ENCODE measurements at regions not wholly inside any gene's neighbourhood (a gene's known extent, or its start where the extent isn't known, plus 50 kb on each side); places are given as distances from the start of the nearest gene placed in this dataset.
"Not testable (repeated sequence)": the region's sequence is repeated elsewhere in the genome, so short reads cannot be mapped to it uniquely, and the experiment has no call there.

DNA sequence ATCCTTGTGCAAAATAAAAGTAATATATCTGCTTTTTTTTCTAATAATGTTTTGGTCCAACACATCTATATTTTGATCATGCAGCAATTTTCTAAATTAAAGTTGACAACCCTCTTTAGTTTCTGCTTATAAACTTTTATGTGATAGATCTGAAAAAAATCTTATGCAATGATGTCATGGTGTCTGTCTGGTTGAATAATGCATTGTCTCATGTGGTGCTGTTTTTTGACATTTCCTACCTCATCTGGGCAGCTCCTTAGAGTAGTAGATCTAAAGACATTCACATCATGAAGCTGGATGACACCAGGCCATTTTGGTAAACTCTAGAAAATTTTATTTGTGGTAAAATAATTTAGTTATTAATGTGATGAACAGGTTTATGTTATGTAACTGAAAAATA is 106.8 kb upstream of the FN1 start:
- Histone ChIP-seq H3K4me1 (ENCODE audit: control insufficient read depth, insufficient read depth, low read length, poor library complexity, severe bottlenecking) (no peaks in the 10 kb centered on the region), H3K4me3 (ENCODE audit: extremely low read depth, insufficient read depth, low read length, poor library complexity, severe bottlenecking) (no peak overlapping the region), H3K36me3 (ENCODE audit: control insufficient read depth, insufficient read depth, low read length) (no peaks in the 10 kb centered on the region), H3K9me3 (ENCODE audit: control insufficient read depth, low read length) (no peaks in the 10 kb centered on the region), H3K27ac (ENCODE audit: low read depth, low read length, severe bottlenecking) (no peak overlapping the region)

- no CpG with 5 or more reads among the region's 1 CpG for WGBS, 2 experiments (ENCODE audit: insufficient coverage in 2 of 2)
- no peak overlapping the region for H3K27ac ChIP-seq (ENCODE audit: low read depth, low read length, severe bottlenecking)
- no peaks in the 10 kb centered on the region for H3K36me3 ChIP-seq (ENCODE audit: control insufficient read depth, insufficient read depth, low read length)
- H3K4me1 ChIP-seq (ENCODE audit: control insufficient read depth, insufficient read depth, low read length, poor library complexity, severe bottlenecking), result peaks cover 2% of the 10 kb centered on the region
- no peaks in the 10 kb centered on the region for H3K9me3 ChIP-seq (ENCODE audit: control insufficient read depth, low read length)
- no peak overlapping the region for H3K4me3 ChIP-seq (ENCODE audit: extremely low read depth, insufficient read depth, low read length, poor library complexity, severe bottlenecking)
These were observed 104.8 kb upstream of the FN1 start for GRCh38 chr2:215540658-215541057.

DNA sequence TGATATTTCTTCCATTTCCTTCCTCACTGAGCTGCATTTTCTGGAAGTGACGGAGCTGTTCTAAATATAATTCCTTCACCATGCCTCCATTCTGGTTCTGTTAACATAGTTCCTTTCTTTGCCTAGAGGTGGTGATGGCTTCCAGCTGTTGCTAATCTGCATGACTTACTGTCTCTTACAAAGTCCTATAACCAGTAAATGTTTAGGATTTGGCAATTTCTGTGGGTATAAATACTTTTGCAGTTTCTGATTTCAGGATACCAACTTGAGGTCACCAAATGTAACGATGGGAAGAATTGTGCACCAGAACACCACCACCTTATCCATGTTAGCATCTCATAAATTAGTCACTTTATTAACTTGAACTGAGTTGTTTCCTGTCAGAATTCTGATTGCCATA is 101.7 kb upstream of the FN1 start:
- H3K36me3 ChIP-seq (ENCODE audit: control insufficient read depth, insufficient read depth, low read length), result no peaks in the 10 kb centered on the region
- WGBS, 2 experiments (ENCODE audit: insufficient coverage in 2 of 2), result 71 to 100% methylated on average over 1 of the region's 2 CpGs
- H3K9me3 ChIP-seq (ENCODE audit: control insufficient read depth, low read length), result peaks cover 21% of the 10 kb centered on the region
- H3K4me3 ChIP-seq (ENCODE audit: extremely low read depth, insufficient read depth, low read length, poor library complexity, severe bottlenecking), result no peak overlapping the region
- no peak overlapping the region for H3K27ac ChIP-seq (ENCODE audit: low read depth, low read length, severe bottlenecking)
- H3K4me1 ChIP-seq (ENCODE audit: control insufficient read depth, insufficient read depth, low read length, poor library complexity, severe bottlenecking), result peaks cover 2% of the 10 kb centered on the region

DNA sequence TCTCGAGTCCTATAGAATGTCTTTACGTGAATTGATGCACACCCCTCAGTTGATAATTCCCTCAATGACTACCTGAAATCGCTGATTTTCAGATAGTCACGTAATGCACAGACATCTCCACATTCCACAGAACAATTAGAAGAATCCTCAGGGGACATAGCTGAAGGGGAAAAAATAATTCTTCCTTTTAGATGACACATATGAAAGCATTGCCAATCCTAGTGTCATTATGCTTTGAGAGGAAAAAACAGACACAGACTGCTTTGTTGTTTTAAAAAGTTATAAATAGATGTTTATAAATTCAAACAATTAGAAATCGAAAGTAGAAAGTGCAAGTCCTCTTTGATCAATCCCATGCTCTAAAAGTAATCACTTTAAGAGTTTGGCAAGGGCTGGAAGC is 100.6 kb upstream of the FN1 start:
- WGBS, 2 experiments (ENCODE audit: insufficient coverage in 2 of 2), result 95% methylated on average over 3 to 4 of the region's 5 CpGs

GRCh38 chr2:215535741-215536140 is 99.9 kb upstream of the FN1 start:
- Histone ChIP-seq H3K4me1 (ENCODE audit: control insufficient read depth, insufficient read depth, low read length, poor library complexity, severe bottlenecking) (peaks cover 15% of the 10 kb centered on the region), H3K4me3 (ENCODE audit: extremely low read depth, insufficient read depth, low read length, poor library complexity, severe bottlenecking) (no peak overlapping the region), H3K27ac (ENCODE audit: low read depth, low read length, severe bottlenecking) (no peak overlapping the region), H3K9me3 (ENCODE audit: control insufficient read depth, low read length) (peaks cover 21% of the 10 kb centered on the region), H3K36me3 (ENCODE audit: control insufficient read depth, insufficient read depth, low read length) (no peaks in the 10 kb centered on the region)
- WGBS, 2 experiments (ENCODE audit: insufficient coverage in 2 of 2), result no CpG with 5 or more reads among the region's 1 CpG

More for the DNA sequence above, 100.6 kb upstream of the FN1 start:
- Histone ChIP-seq H3K36me3 (ENCODE audit: control insufficient read depth, insufficient read depth, low read length) (no peaks in the 10 kb centered on the region), H3K4me1 (ENCODE audit: control insufficient read depth, insufficient read depth, low read length, poor library complexity, severe bottlenecking) (peaks cover 8% of the 10 kb centered on the region), H3K4me3 (ENCODE audit: extremely low read depth, insufficient read depth, low read length, poor library complexity, severe bottlenecking) (no peak overlapping the region), H3K27ac (ENCODE audit: low read depth, low read length, severe bottlenecking) (no peak overlapping the region), H3K9me3 (ENCODE audit: control insufficient read depth, low read length) (peaks cover 21% of the 10 kb centered on the region)

DNA sequence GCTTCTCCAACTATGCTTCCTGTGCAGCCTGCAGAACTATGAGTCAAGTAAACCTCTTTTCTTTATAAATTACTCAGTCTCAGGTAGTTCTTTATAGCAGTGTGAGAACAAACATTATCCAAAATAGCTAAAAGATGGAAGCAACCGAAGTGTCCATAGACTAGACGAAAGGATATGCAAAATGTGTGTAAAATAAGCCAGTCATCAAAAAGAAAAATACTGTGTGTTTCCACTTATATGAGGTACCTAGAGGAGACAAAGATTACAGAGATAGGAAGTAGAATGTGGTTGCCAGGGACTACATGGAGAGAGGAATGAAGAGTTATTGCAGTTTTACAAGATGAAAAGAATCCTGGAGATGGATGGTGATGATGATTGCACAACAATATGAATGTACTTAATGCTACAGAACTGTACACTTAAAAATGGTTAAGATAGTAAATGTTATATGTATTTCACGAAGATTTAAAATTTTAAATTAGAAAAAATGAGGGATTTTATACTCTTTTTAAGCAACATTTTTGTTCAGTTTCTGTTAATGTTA is 99.3 kb upstream of the FN1 start:
- peaks cover 21% of the 10 kb centered on the region for H3K9me3 ChIP-seq (ENCODE audit: control insufficient read depth, low read length)
- H3K4me3 ChIP-seq (ENCODE audit: extremely low read depth, insufficient read depth, low read length, poor library complexity, severe bottlenecking), result no peak overlapping the region
- 85 to 100% methylated on average over 2 of the region's 3 CpGs for WGBS, 2 experiments (ENCODE audit: insufficient coverage in 2 of 2)
- no peaks in the 10 kb centered on the region for H3K36me3 ChIP-seq (ENCODE audit: control insufficient read depth, insufficient read depth, low read length)
- H3K27ac ChIP-seq (ENCODE audit: low read depth, low read length, severe bottlenecking), result no peak overlapping the region
- peaks cover 17% of the 10 kb centered on the region for H3K4me1 ChIP-seq (ENCODE audit: control insufficient read depth, insufficient read depth, low read length, poor library complexity, severe bottlenecking)

DNA sequence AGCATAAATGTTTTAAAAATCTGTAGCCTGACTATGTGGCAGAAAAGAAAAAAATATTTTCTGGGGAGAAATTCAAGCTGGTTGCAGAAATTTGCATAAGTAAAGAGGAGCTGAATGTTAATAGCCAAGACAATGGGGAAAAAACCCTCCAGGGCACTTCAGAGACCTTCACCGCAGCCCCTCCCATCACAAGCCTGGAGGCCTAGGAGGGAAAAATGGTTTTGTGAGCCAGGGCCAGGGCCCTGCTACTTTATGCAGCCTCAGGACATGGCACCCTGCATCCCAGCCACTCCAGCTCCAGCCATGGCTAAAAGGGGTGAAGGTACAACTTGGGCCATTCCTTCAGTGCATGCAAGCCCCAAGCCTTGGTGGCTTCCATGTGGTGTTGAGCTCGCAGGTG is 97.8 kb upstream of the FN1 start:
- WGBS, 2 experiments (ENCODE audit: insufficient coverage in 2 of 2), result 90 to 100% methylated on average over 1 of the region's 2 CpGs
- H3K36me3 ChIP-seq (ENCODE audit: control insufficient read depth, insufficient read depth, low read length); H3K4me3 ChIP-seq (ENCODE audit: extremely low read depth, insufficient read depth, low read length, poor library complexity, severe bottlenecking); H3K27ac ChIP-seq (ENCODE audit: low read depth, low read length, severe bottlenecking): not testable (repeated sequence)
- Histone ChIP-seq H3K4me1 (ENCODE audit: control insufficient read depth, insufficient read depth, low read length, poor library complexity, severe bottlenecking) (peaks cover 25% of the 10 kb centered on the region), H3K9me3 (ENCODE audit: control insufficient read depth, low read length) (peaks cover 21% of the 10 kb centered on the region)

DNA sequence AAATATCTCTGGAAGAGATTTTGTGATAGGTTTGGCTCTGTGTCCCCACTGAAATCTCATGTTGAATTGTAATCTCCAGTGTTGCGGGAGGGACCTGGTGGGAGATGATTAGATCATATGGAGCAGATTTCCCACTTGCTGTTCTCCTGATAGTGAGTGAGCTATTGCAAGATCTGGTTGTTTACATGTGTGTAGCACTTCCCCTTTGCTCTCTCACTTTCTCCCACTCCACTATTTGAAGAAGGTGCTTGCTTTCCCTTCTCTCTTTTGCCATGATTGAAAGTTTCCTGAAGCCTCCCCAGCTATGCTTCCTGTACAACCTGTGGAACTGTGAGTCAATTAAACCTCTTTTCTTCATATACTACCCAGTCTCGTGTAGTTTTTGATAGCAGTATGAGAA is 97.0 kb upstream of the FN1 start:
- peaks cover 21% of the 10 kb centered on the region for H3K9me3 ChIP-seq (ENCODE audit: control insufficient read depth, low read length)
- no peak overlapping the region for H3K4me3 ChIP-seq (ENCODE audit: extremely low read depth, insufficient read depth, low read length, poor library complexity, severe bottlenecking)
- H3K27ac ChIP-seq (ENCODE audit: low read depth, low read length, severe bottlenecking), result no peak overlapping the region
- 75 to 86% methylated on average over 1 of the region's 2 CpGs for WGBS, 2 experiments (ENCODE audit: insufficient coverage in 2 of 2)
- peaks cover 31% of the 10 kb centered on the region for H3K4me1 ChIP-seq (ENCODE audit: control insufficient read depth, insufficient read depth, low read length, poor library complexity, severe bottlenecking)
- H3K36me3 ChIP-seq (ENCODE audit: control insufficient read depth, insufficient read depth, low read length), result no peaks in the 10 kb centered on the region

- Histone ChIP-seq H3K4me3 (ENCODE audit: extremely low read depth, insufficient read depth, low read length, poor library complexity, severe bottlenecking) (no peak overlapping the region), H3K27ac (ENCODE audit: low read depth, low read length, severe bottlenecking) (peak overlapping the region; percentile 50), H3K4me1 (ENCODE audit: control insufficient read depth, insufficient read depth, low read length, poor library complexity, severe bottlenecking) (peaks cover 30% of the 10 kb centered on the region)
These were observed 95.4 kb upstream of the FN1 start for GRCh38 chr2:215531284-215531683.

DNA sequence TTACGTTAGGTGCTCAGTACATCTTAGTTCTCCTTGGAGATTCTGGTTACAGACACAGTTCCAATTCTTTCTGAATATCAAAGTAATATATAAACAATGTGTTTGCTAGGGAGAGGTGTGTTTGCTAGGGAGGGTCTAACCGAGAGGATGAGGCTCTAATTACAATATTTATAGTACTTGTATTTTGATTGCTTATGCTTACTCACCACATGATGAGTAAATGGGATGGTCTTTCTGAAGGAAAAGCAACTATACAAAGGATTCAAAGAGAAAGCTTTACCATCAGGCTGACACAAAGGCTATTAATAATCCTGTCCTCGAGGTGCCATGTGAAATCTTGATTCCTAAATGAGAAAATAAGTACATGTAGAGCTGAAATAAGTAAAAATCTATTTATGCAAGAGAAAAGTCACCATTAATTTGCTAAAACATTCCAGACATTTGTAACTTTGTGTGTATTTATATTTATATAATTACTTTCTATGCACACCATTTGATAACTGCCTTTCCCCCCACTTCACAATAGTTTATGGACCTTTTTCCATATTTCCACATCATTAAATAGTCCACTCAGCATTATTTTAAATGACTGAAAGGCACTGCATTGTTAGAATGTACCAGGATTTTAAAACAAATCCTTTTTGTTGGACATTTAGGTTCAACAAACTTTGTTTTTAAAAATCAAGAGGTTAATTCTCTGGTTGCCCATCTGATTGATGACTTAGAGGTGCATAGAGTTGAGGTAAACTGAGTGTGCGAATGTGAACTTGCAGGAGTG is 94.5 kb upstream of the FN1 start:
- 100% methylated on average over 1 of the region's 4 CpGs for WGBS, 2 experiments (ENCODE audit: insufficient coverage in 2 of 2)
- Histone ChIP-seq H3K27ac (ENCODE audit: low read depth, low read length, severe bottlenecking) (no peak overlapping the region), H3K36me3 (ENCODE audit: control insufficient read depth, insufficient read depth, low read length) (no peaks in the 10 kb centered on the region), H3K9me3 (ENCODE audit: control insufficient read depth, low read length) (peaks cover 21% of the 10 kb centered on the region), H3K4me3 (ENCODE audit: extremely low read depth, insufficient read depth, low read length, poor library complexity, severe bottlenecking) (no peak overlapping the region), H3K4me1 (ENCODE audit: control insufficient read depth, insufficient read depth, low read length, poor library complexity, severe bottlenecking) (peaks cover 29% of the 10 kb centered on the region)

More at GRCh38 chr2:215531284-215531683, 95.4 kb upstream of the FN1 start:
- peaks cover 21% of the 10 kb centered on the region for H3K9me3 ChIP-seq (ENCODE audit: control insufficient read depth, low read length)
- 100% methylated on average over 1 of the region's 5 CpGs; no CpG with 5 or more reads in 1 of the 2 experiments for WGBS, 2 experiments (ENCODE audit: insufficient coverage in 2 of 2)
- H3K36me3 ChIP-seq (ENCODE audit: control insufficient read depth, insufficient read depth, low read length), result no peaks in the 10 kb centered on the region

- 89 to 100% methylated on average over 1 to 3 of the region's 5 CpGs for WGBS, 2 experiments (ENCODE audit: insufficient coverage in 2 of 2)
- Histone ChIP-seq H3K9me3 (ENCODE audit: control insufficient read depth, low read length) (peaks cover 11% of the 10 kb centered on the region), H3K4me3 (ENCODE audit: extremely low read depth, insufficient read depth, low read length, poor library complexity, severe bottlenecking) (no peak overlapping the region), H3K27ac (ENCODE audit: low read depth, low read length, severe bottlenecking) (peak overlapping the region; percentile 30), H3K4me1 (ENCODE audit: control insufficient read depth, insufficient read depth, low read length, poor library complexity, severe bottlenecking) (peaks cover 29% of the 10 kb centered on the region), H3K36me3 (ENCODE audit: control insufficient read depth, insufficient read depth, low read length) (no peaks in the 10 kb centered on the region)
These were observed 93.4 kb upstream of the FN1 start for GRCh38 chr2:215529271-215529670.
